ENCODE measurements at regions not wholly inside any gene's neighbourhood (a gene's known extent, or its start where the extent isn't known, plus 50 kb on each side); places are given as distances from the start of the nearest gene placed in this dataset.

DNA sequence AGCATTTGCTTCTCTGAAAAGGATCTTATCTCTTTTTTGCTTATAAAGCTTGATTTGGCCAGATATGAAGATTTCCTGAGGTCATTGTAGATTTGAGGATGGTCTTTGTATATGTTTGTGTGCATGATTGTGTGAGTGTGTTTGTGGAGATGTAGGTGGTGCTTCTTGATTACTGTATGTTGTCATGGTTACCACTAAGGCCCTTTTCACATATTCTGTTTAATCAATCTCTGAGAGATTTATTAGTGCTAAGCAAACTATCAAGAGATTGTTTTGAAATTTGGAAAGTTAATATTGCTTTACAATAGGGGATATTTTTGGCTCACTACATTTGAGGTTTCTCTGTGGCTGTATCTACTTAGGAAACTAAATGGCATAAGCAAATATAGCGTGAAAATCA is 191.7 kb downstream of the S1PR1 start:
- TF ChIP-seq, protein P1, sequence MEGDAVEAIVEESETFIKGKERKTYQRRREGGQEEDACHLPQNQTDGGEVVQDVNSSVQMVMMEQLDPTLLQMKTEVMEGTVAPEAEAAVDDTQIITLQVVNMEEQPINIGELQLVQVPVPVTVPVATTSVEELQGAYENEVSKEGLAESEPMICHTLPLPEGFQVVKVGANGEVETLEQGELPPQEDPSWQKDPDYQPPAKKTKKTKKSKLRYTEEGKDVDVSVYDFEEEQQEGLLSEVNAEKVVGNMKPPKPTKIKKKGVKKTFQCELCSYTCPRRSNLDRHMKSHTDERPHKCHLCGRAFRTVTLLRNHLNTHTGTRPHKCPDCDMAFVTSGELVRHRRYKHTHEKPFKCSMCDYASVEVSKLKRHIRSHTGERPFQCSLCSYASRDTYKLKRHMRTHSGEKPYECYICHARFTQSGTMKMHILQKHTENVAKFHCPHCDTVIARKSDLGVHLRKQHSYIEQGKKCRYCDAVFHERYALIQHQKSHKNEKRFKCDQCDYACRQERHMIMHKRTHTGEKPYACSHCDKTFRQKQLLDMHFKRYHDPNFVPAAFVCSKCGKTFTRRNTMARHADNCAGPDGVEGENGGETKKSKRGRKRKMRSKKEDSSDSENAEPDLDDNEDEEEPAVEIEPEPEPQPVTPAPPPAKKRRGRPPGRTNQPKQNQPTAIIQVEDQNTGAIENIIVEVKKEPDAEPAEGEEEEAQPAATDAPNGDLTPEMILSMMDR (conservative IDR thresholded peaks at IDR 0.05 in 1 of 2, IDR thresholded peaks at IDR 0.05 in 1 of 2; ENCODE audit: extremely low read depth in 1 of 2, insufficient read depth in 1 of 2, low read depth in 1 of 2, low read length in 2 of 2): no peak
- TF ChIP-seq EZH2 (IDR thresholded peaks at IDR 0.05; ENCODE audit: borderline replicate concordance, low read length): no peak

Measured in mammary epithelial cell (primary cell).